Nephron progenitor cell (in vitro differentiated cells): ENCODE measurements at regions not wholly inside any gene's neighbourhood (a gene's known extent, or its start where the extent isn't known, plus 50 kb on each side); places are given as distances from the start of the nearest gene placed in this dataset.

Experiments
- DNase-seq: peaks from one replicate; pipeline ENCODE4 v3.0.0; 2021
- H3K27ac Mint-ChIP-seq: 2 replicates; pipeline ENCODE4 v1.8.0; 2021; ENCODE audit warnings: mild to moderate bottlenecking, moderate library complexity, mixed read lengths
- H3K27me3 Mint-ChIP-seq: 2 replicates; pipeline ENCODE4 v1.8.0; 2021; ENCODE audit warnings: mild to moderate bottlenecking, low read depth, mixed read lengths; ENCODE audit not compliant: poor library complexity
- H3K36me3 Mint-ChIP-seq: 2 replicates; pipeline ENCODE4 v1.8.0; 2021; ENCODE audit warnings: low read depth, mixed read lengths
- H3K4me1 Mint-ChIP-seq: 2 replicates; pipeline ENCODE4 v1.8.0; 2021; ENCODE audit warnings: mixed read lengths
- H3K4me3 Mint-ChIP-seq: 2 replicates; pipeline ENCODE4 v1.8.0; 2021; ENCODE audit warnings: mild to moderate bottlenecking, moderate library complexity, mixed read lengths
- H3K9me3 Mint-ChIP-seq: 2 replicates; pipeline ENCODE4 v1.8.0; 2021; ENCODE audit warnings: mild to moderate bottlenecking, moderate library complexity, mixed read lengths
- CTCF ChIP-seq: fragments of 200-600 bp; sonication (generic); IDR thresholded peaks from 2 replicates; pipeline ENCODE4 v1.5.0; 2021; ENCODE audit warnings: antibody characterized with exemption

- H3K9me3 Mint-ChIP-seq, result no peaks in the 10 kb centered on the region
- no peak overlapping the region for H3K4me3 Mint-ChIP-seq
- no peak overlapping the region for H3K27ac Mint-ChIP-seq
- no peak for TF ChIP-seq CTCF
- no peak for DNase-seq
- H3K4me1 Mint-ChIP-seq, result peaks cover 25% of the 10 kb centered on the region
- H3K27me3 Mint-ChIP-seq, result peaks cover 5% of the 10 kb centered on the region
- H3K36me3 Mint-ChIP-seq, result no peaks in the 10 kb centered on the region
These were observed 1136.9 kb downstream of the BRD1 start for GRCh38 chr22:48690583-48691317.

GRCh38 chr22:48689206-48689605 is 1138.5 kb downstream of the BRD1 start:
- H3K9me3 Mint-ChIP-seq, result no peaks in the 10 kb centered on the region
- no peak for TF ChIP-seq CTCF
- H3K27ac Mint-ChIP-seq, result no peak overlapping the region
- no peak overlapping the region for H3K4me3 Mint-ChIP-seq
- no peak for DNase-seq
- peaks cover 5% of the 10 kb centered on the region for H3K27me3 Mint-ChIP-seq
- H3K36me3 Mint-ChIP-seq, result no peaks in the 10 kb centered on the region
- H3K4me1 Mint-ChIP-seq, result peaks cover 18% of the 10 kb centered on the region

GRCh38 chr22:48688366-48688765 is 1139.3 kb downstream of the BRD1 start:
- Mint-ChIP-seq H3K9me3 (peaks cover 4% of the 10 kb centered on the region), H3K27me3 (peaks cover 5% of the 10 kb centered on the region), H3K36me3 (no peaks in the 10 kb centered on the region), H3K27ac (no peak overlapping the region), H3K4me1 (peaks cover 11% of the 10 kb centered on the region), H3K4me3 (no peak overlapping the region)
- no peak for DNase-seq
- no peak for TF ChIP-seq CTCF

- DNase-seq, result no peak
- Mint-ChIP-seq H3K27ac (no peak overlapping the region), H3K27me3 (peaks cover 5% of the 10 kb centered on the region), H3K4me1 (peaks cover 8% of the 10 kb centered on the region), H3K9me3 (peaks cover 4% of the 10 kb centered on the region), H3K36me3 (no peaks in the 10 kb centered on the region), H3K4me3 (no peak overlapping the region)
- TF ChIP-seq CTCF, result no peak
These were observed 1140.1 kb downstream of the BRD1 start for GRCh38 chr22:48687606-48688005.

DNA sequence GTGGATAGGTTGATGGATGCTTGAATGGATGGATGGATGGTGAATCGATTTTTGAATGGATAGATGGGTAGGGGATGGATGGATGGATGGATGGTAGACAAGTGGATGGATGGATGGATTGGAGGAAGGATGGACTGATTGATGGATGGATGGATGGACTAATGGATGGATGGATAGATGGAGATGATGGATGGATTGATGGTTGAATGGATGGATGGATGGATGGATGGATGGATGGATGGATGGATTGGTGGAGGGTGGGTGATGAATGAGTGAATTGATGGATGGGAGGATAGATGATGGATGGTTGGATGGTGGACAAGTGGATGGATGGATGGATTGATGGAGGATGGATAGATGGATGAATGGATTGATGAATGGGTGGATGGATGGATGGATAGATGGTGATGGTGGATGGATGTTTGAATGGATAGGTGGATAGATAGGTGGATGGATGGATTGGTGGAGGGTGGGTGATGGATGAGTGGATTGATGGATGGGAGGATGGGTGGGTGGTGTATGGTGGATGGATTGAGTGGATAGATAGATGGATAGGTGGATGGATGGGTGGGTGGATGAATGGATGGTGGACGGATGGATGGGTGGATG is 1140.9 kb downstream of the BRD1 start:
- no peak for DNase-seq
- Mint-ChIP-seq H3K4me1 (peaks cover 6% of the 10 kb centered on the region), H3K9me3 (peaks cover 4% of the 10 kb centered on the region), H3K27ac (no peak overlapping the region), H3K4me3 (no peak overlapping the region), H3K36me3 (no peaks in the 10 kb centered on the region), H3K27me3 (peaks cover 5% of the 10 kb centered on the region)
- no peak for TF ChIP-seq CTCF

GRCh38 chr22:48685767-48686166 is 1141.9 kb downstream of the BRD1 start:
- Mint-ChIP-seq H3K9me3 (peaks cover 4% of the 10 kb centered on the region), H3K4me3 (no peak overlapping the region), H3K36me3 (no peaks in the 10 kb centered on the region), H3K27me3 (peaks cover 7% of the 10 kb centered on the region), H3K27ac (no peak overlapping the region), H3K4me1 (peaks cover 6% of the 10 kb centered on the region)
- no peak for DNase-seq
- TF ChIP-seq CTCF, result no peak
